Activated naive CD4-positive, alpha-beta T cell treated with anti-CD3 and anti-CD28 coated beads for 36 hours (primary cell): ENCODE measurements at regions not wholly inside any gene's neighbourhood (a gene's known extent, or its start where the extent isn't known, plus 50 kb on each side); places are given as distances from the start of the nearest gene placed in this dataset.

Source experiments
- CTCF ChIA-PET: fragments of 350-600 bp; sonication (Branson Sonifier 250); formaldehyde crosslinking; loops from one replicate; lab custom pipeline; 2021; ENCODE audit warnings: antibody characterized with exemption; lab: Charles Lee
- DNase-seq: peaks from one replicate; pipeline ENCODE4 v3.0.0-alpha.2; 2020
- H3K27ac Mint-ChIP-seq: one replicate; pipeline ENCODE4 v1.8.0; 2021; ENCODE audit warnings: mild to moderate bottlenecking, mixed read lengths
- H3K27me3 Mint-ChIP-seq: one replicate; pipeline ENCODE4 v1.8.0; 2021; ENCODE audit warnings: low read depth, mixed read lengths
- H3K36me3 Mint-ChIP-seq: one replicate; pipeline ENCODE4 v1.8.0; 2021; ENCODE audit warnings: low read depth, mixed read lengths
- H3K4me1 Mint-ChIP-seq: one replicate; pipeline ENCODE4 v1.8.0; 2021; ENCODE audit warnings: low read depth, mixed read lengths
- H3K4me3 Mint-ChIP-seq: one replicate; pipeline ENCODE4 v1.8.0; 2021; ENCODE audit warnings: mild to moderate bottlenecking, moderate library complexity, mixed read lengths
- H3K9me3 Mint-ChIP-seq: one replicate; pipeline ENCODE4 v1.8.0; 2021; ENCODE audit warnings: mixed read lengths
- intact Hi-C: fragments of 100-400 bp; cut with micrococcal nuclease; formaldehyde crosslinking; loops from one replicate; pipeline ENCODE4 v1.15.1; 2023

DNA sequence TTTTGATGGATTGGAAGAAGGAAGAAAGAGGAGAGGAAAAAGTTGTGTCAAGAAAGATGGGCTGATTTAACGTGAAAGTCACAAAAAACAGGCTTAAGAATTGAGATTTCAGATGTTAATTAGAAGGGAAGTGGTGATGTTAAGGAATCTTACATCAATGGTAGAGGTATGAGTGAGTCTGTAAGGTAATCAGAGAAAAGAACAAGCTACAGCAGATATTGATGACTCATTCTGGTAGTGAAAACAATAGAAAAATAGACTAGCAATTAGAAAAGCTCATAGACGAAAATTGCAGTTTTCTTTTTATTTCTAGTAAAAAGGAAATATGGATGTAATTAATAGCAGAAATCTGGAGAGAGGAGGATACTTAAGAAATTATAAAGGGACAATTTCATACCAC, 559.6 kb downstream of the MCTP2 start:
- no peaks in the 10 kb centered on the region for H3K9me3 Mint-ChIP-seq
- CTCF ChIA-PET: no interaction called here
- DNase-seq: no peak
- no peak overlapping the region for H3K27ac Mint-ChIP-seq
- H3K4me3 Mint-ChIP-seq: no peak overlapping the region
- intact Hi-C loops: no loop called here
- H3K36me3 Mint-ChIP-seq: no peaks in the 10 kb centered on the region
- H3K4me1 Mint-ChIP-seq: no peaks in the 10 kb centered on the region
- peaks cover 2% of the 10 kb centered on the region for H3K27me3 Mint-ChIP-seq

DNA sequence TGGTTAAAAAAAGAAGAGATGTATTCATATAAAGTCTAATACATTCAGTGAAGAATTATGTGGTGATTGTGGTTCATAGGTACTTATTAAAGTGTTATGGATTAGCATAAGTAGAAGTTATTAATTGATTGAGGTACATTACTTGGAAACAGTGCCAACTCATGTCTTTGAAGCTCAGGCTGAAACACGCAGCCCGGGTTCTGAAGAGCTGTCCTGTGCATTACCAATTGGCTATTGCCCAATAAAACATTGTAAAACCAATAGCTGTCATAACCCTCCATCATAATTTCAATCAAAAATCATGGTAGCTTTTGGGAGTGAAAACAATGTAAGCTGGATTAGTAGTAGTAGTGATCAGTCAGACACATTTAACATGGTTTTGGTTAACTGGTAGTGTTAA, 560.1 kb downstream of the MCTP2 start:
- Mint-ChIP-seq H3K4me1 (no peaks in the 10 kb centered on the region), H3K27me3 (peaks cover 2% of the 10 kb centered on the region), H3K9me3 (no peaks in the 10 kb centered on the region), H3K27ac (no peak overlapping the region), H3K36me3 (no peaks in the 10 kb centered on the region), H3K4me3 (no peak overlapping the region)
- CTCF ChIA-PET: no interaction called here
- intact Hi-C loops: no loop called here
- no peak for DNase-seq

- Mint-ChIP-seq H3K36me3 (no peaks in the 10 kb centered on the region), H3K9me3 (no peaks in the 10 kb centered on the region), H3K4me1 (no peaks in the 10 kb centered on the region), H3K27ac (no peak overlapping the region), H3K4me3 (no peak overlapping the region), H3K27me3 (peaks cover 2% of the 10 kb centered on the region)
- CTCF ChIA-PET: interaction anchor here (0.6 kb wide), 1 partner anchor 155 kb away, joined by 3 read pairs; no protein-coding TSS in a partner anchor
- DNase-seq: no peak
- intact Hi-C loops: no loop called here
These were observed 560.8 kb downstream of the MCTP2 start for GRCh38 chr15:94792196-94792595.

- Mint-ChIP-seq H3K36me3 (peaks cover 2% of the 10 kb centered on the region), H3K9me3 (peaks cover 2% of the 10 kb centered on the region), H3K4me1 (no peaks in the 10 kb centered on the region), H3K27ac (no peak overlapping the region), H3K27me3 (peaks cover 2% of the 10 kb centered on the region), H3K4me3 (no peak overlapping the region)
- intact Hi-C loops: no loop called here
- CTCF ChIA-PET: no interaction called here
- no peak for DNase-seq
These were observed 561.8 kb downstream of the MCTP2 start for GRCh38 chr15:94793207-94793606.

- H3K27me3 Mint-ChIP-seq: peaks cover 2% of the 10 kb centered on the region
- no peak overlapping the region for H3K4me3 Mint-ChIP-seq
- intact Hi-C loops: no loop called here
- H3K4me1 Mint-ChIP-seq: no peaks in the 10 kb centered on the region
- peaks cover 2% of the 10 kb centered on the region for H3K9me3 Mint-ChIP-seq
- H3K36me3 Mint-ChIP-seq: peaks cover 2% of the 10 kb centered on the region
- CTCF ChIA-PET: no interaction called here
- no peak overlapping the region for H3K27ac Mint-ChIP-seq
- no peak for DNase-seq
These were observed 562.3 kb downstream of the MCTP2 start for GRCh38 chr15:94793641-94794040.

DNA sequence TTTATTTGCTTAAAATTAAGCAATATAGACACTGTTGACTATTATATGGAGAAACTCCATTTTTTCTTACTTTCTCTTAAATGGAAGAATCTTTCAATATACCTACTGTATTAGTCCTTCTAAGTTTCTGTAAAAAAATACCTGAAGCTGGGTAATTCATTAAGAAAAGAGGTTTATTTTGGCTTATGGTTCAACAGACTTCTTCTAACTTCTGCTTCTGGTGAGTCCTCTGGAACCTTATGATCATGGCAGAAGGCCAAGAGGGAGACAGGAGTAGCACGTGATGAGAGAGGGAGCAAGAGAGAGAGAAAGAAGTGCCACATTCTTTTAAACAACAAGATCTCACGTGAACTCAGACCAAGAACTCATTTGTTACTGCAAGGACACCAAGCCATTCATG, 573.3 kb downstream of the MCTP2 start:
- CTCF ChIA-PET: no interaction called here

GRCh38 chr15:94815110-94815731, 583.9 kb downstream of the MCTP2 start:
- H3K4me3 Mint-ChIP-seq: no peak overlapping the region
- H3K27ac Mint-ChIP-seq: no peak overlapping the region
- no peaks in the 10 kb centered on the region for H3K27me3 Mint-ChIP-seq

More for the DNA sequence above, 573.3 kb downstream of the MCTP2 start:
- Mint-ChIP-seq H3K4me3 (no peak overlapping the region), H3K9me3 (peaks cover 6% of the 10 kb centered on the region), H3K36me3 (no peaks in the 10 kb centered on the region), H3K27me3 (peaks cover 9% of the 10 kb centered on the region), H3K27ac (no peak overlapping the region), H3K4me1 (no peaks in the 10 kb centered on the region)
- intact Hi-C loops: no loop called here
- no peak for DNase-seq

GRCh38 chr15:94815914-94816313, 584.6 kb downstream of the MCTP2 start:
- Mint-ChIP-seq H3K4me3 (no peak overlapping the region), H3K4me1 (no peaks in the 10 kb centered on the region), H3K27me3 (no peaks in the 10 kb centered on the region), H3K9me3 (no peaks in the 10 kb centered on the region), H3K36me3 (no peaks in the 10 kb centered on the region), H3K27ac (no peak overlapping the region)
- CTCF ChIA-PET: no interaction called here
- intact Hi-C loops: no loop called here
- DNase-seq: no peak

More at GRCh38 chr15:94815110-94815731, 583.9 kb downstream of the MCTP2 start:
- Mint-ChIP-seq H3K9me3 (no peaks in the 10 kb centered on the region), H3K36me3 (no peaks in the 10 kb centered on the region), H3K4me1 (no peaks in the 10 kb centered on the region)
- CTCF ChIA-PET: no interaction called here
- no peak for DNase-seq
- intact Hi-C loops: no loop called here

- CTCF ChIA-PET: no interaction called here
- H3K4me1 Mint-ChIP-seq: no peaks in the 10 kb centered on the region
- intact Hi-C loops: no loop called here
- H3K36me3 Mint-ChIP-seq: no peaks in the 10 kb centered on the region
- H3K27ac Mint-ChIP-seq: no peak overlapping the region
- H3K4me3 Mint-ChIP-seq: no peak overlapping the region
- H3K27me3 Mint-ChIP-seq: peaks cover 6% of the 10 kb centered on the region
- DNase-seq: no peak
- no peaks in the 10 kb centered on the region for H3K9me3 Mint-ChIP-seq
These were observed 598.8 kb downstream of the MCTP2 start for GRCh38 chr15:94829887-94830884.

GRCh38 chr15:94834000-94834399, 602.6 kb downstream of the MCTP2 start:
- no peaks in the 10 kb centered on the region for H3K4me1 Mint-ChIP-seq
- CTCF ChIA-PET: no interaction called here
- no peak for DNase-seq
- peaks cover 3% of the 10 kb centered on the region for H3K27me3 Mint-ChIP-seq
- intact Hi-C loops: no loop called here
- no peak overlapping the region for H3K27ac Mint-ChIP-seq
- no peaks in the 10 kb centered on the region for H3K36me3 Mint-ChIP-seq
- no peaks in the 10 kb centered on the region for H3K9me3 Mint-ChIP-seq
- H3K4me3 Mint-ChIP-seq: no peak overlapping the region

DNA sequence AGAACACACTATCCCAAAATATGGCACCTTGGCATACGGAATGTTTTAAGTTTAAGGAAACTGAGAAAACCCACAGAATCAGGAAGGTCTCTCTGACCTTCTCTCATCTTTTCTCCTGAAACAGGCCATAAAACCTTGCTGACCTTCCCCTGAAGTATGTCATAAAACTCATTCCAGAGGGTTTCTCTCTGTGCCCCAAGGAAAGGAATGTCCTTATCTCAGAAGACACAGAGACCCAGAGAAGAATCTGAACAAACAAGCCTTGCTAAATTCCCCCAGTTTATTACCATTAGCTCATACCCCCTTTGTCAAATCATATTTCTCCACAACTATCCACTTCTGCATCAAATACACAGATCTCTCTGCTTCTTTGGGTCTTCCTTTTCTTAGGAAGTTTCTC, 603.1 kb downstream of the MCTP2 start:
- H3K27ac Mint-ChIP-seq: no peak overlapping the region
- H3K9me3 Mint-ChIP-seq: no peaks in the 10 kb centered on the region
- no peaks in the 10 kb centered on the region for H3K36me3 Mint-ChIP-seq
- H3K4me1 Mint-ChIP-seq: no peaks in the 10 kb centered on the region
- H3K4me3 Mint-ChIP-seq: no peak overlapping the region
- H3K27me3 Mint-ChIP-seq: peaks cover 3% of the 10 kb centered on the region
- DNase-seq: no peak
- CTCF ChIA-PET: interaction anchor here (0.6 kb wide), 1 partner anchor 55 kb away, joined by 4 read pairs; no protein-coding TSS in a partner anchor
- intact Hi-C loops: no loop called here

GRCh38 chr15:94838281-94838680, 606.9 kb downstream of the MCTP2 start:
- Mint-ChIP-seq H3K9me3 (peaks cover 3% of the 10 kb centered on the region), H3K27ac (no peak overlapping the region), H3K4me3 (no peak overlapping the region), H3K4me1 (no peaks in the 10 kb centered on the region), H3K36me3 (no peaks in the 10 kb centered on the region), H3K27me3 (peaks cover 23% of the 10 kb centered on the region)
- CTCF ChIA-PET: no interaction called here
- intact Hi-C loops: no loop called here
- DNase-seq: no peak
